ENCODE measurements at regions not wholly inside any gene's neighbourhood (a gene's known extent, or its start where the extent isn't known, plus 50 kb on each side); places are given as distances from the start of the nearest gene placed in this dataset.

DNA sequence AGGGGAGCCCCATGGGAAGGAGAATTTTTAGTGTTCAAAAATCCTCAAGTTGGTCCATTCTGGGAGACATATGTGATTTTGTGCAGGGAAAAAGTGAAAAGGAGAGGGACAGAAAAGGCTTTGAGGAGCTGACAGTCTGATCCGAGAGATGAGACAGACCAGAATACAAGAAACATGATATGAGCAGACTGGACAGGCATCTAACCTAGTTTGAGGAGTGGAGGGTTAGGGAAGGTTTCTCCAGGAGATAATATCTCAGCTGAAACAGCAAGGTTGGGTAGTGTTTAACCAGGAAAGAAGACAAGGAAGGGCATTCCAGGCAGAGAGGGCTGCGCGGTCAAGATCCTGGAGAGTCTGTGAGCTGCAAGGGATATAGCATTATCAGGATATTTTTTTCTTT, 101.4 kb upstream of the NCAM1 start:
- no peak for DNase-seq (ENCODE audit: low read depth)

DNA sequence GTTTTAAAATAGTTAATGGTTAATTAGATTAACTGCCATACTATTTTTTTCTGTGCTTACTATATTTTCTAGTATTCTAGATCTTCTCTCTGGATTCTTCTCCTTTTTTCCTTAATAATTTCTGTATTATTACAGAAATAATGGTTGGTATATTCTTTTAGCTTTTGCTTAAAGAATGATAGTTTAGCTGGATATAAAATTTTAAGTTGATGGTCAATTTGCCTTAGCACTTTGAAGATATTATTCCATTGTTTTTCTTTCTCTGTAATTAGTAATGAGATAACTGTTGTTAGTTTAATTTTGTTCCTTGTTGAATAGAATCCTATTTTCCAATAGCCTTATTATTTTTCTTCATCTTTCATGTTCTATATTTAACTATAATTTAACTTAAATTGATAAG, 99.9 kb upstream of the NCAM1 start:
- DNase-seq (ENCODE audit: low read depth): no peak

DNA sequence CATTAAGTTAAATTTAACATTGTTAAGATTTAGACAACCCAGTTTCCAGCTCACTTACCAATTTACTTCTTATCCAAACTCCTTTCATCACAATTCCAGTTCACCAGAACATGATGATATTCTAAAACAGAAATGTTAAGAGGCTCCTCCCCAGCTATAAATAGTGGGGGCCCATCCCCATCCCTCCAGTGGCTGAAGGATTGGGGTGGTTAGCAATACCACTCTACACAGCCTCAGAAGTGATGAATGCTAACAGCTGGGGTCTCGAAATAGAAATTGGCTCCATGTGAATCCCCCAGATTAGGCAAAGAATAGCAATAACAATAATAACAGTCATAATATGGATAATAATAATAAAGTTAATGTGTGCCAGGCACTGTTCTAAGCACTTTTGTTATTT, 97.9 kb upstream of the NCAM1 start:
- no peak for DNase-seq (ENCODE audit: low read depth)

DNA sequence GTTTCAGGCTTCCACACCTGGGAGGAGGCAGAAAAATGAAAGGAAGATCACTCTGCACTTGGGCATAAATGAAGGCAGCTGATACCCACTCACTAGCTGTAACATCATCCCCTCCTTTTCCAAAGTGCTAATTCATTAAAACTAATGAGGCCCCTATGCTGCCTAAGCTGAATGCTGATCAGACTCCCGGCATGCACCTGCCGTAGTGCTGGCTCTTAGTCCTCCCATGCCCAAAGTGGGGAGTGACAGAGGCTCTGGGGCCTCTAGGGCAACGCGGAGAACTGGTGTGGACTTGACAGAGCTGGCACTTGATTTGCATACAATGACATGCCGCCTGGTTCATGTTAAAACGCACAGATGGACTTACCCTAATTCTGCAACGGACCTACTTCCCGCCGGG, 96.5 kb upstream of the NCAM1 start:
- no peak for DNase-seq (ENCODE audit: low read depth)

DNA sequence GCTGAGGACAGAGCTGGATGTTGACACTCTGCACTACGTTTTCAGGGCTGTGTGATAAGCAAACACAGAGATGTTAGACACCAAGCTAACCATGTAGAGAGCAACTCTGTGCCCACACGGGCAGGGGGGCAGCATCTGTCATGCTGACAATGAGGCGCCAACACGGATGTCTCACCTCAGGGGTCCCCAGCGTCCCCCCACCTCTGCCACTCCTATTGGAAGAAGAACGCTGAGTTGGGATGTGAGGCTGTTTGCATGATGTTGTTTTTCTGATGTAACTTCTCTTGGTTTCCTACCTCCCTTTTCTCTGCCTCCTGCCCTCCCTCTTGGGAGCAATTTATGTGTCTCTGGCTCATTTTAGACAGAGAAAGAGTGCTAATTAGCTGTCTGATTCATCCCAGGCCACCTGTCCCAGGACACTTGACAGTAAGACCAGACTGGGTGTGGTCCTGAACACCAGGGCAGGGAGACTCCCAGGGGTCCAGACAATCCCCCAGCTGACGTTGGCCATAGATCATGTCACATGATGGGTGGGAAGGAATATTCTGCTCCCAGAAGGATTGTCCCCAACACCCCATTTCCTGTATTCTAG, 89.2 kb upstream of the NCAM1 start:
- DNase-seq (ENCODE audit: low read depth): no peak

DNA sequence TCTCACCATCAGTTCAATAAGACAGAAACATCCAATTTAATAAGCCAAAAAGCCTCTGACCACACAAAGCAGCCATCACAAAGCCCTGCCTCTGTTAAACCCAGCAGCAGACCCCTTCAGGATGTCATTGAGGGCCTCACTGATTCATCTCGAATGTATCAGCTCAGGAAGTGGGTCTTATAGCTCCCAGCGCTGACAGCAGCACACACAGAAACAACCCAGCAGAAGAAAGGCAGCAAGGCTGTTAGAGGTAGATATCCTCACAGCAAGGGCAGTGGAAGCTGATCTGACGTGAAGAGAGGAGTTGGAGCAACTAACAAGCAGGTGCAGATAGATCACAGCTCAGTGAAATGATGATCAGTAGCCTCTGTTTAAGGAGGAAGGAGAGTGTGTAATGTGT, 86.2 kb upstream of the NCAM1 start:
- no peak for DNase-seq (ENCODE audit: low read depth)

DNA sequence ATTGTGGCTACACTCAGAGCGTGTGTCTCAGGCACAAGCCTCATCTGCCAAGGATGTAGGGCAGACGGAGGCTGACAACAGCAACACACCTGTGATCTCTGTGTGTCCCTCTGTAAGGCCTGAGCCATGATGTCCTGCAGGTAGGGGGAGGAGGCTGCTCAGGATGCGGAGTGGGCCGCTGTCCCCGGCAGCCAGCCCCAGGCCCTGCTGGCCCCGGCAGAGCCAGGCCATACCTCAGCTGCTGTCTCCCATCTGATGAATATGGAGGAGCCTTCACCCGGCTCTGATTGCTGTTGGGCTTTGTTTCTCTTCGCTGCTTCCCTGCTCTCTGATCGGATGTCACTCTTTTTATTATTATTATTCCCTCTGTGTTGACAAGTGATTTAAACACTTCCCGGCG, 83.6 kb upstream of the NCAM1 start:
- DNase-seq (ENCODE audit: low read depth): no peak

DNA sequence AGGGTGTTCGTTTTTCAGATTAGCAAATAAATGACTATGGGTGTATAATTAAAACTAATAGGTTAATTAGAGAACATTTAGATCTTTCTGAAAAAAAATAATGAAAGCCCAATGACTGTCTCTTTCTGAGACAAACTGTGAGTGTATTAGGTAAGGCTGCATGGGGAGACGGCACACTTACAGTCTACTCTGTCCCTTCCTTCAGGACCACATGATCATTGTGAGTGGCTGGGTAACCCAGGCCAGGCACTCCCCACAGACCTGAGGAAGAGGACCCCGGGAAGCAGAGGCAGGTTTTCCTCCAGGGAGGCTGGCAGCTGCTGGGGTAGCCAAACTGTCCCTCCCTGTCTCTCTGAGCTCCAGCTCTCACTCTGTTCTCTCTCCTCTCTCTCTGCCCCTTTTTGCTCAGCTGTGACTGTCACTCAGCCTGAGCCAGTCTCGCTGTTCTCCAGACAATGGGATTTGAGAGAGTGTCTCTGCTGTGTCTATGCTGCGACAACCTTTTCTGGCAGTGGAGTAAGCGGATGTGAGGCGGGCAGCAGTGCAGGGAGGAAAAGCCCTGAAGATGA, 83.1 kb upstream of the NCAM1 start:
- DNase-seq (ENCODE audit: low read depth): no peak

DNA sequence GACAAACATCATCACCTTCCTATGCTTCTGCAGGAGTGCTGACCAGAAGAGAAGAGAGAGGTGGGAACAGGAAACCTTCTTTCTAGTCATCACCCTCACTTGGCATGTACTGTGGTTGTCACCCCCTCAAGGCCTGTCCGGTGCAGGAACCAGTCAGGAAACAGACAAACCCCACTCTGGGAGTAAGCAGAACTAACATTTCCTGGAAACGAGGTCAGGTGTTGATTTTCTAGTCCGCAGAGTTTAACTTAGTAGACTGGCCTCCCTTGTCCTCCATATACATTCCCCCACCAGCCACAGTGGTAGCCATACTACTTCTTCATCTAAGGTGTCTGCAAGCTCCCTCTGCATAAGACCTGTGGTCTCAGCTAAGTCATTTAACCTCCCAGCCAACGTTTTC, 80.7 kb upstream of the NCAM1 start:
- DNase-seq (ENCODE audit: low read depth): no peak

DNA sequence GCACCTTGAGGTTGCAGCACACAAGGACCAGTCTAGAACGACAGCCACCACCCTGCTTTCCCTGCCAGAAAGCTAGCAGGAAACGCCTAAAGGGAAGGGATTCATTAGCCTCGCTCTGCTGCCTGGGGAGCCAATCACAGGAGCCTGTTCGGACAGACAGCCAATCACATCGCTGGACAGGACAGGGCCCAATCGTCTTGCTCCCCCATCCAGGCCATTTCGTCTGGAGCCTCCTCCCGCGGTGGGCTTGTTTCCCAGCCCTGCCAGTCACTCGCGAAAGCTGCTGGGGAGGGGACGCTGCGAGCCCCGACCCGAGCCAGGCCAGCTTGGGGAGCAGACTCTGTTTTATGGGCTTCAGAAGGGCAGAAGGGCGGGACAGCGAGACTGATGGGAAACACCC, 79.8 kb upstream of the NCAM1 start:
- no peak for DNase-seq (ENCODE audit: low read depth)

DNA sequence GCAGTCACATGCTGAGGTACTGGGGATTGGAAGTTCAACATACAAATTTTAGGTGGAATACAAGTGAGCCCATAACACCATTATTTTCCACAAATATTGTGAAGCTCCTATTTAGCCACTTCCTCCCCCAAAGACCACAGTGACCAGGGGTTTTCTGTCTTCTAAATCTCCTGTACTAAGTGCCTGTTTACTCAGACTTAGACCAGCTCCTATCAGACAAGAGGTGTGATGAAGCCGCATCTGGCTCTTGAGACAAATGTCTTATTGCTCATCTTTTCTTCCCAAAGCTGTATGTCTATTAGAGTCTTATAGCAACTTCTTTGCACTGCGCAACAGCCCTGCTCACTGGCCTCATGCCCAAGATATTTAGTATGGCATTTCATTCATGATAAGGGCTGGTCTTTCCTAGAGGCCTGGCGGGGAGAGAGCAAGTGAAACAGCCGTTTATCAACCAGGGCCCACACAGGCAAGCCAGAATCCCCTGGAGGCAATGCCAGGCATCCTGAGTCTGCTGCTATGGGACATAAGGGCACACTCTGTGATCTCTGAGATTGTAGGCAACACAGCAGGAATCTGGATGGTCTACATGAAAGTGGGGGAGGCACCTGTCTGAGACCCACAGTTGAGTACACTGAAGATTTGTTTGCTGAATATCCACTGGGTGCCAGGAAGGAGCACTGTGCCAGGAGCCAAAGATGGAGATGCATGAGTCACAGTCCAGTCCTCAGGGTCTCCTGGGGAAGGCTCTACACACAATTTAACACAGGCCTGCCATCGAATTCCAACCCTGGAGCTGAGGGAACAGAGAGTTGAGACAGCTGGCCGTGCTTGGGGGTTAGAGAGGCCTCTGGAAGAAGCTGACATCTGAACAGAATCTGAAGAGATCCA, 78.5 kb upstream of the NCAM1 start:
- DNase-seq (ENCODE audit: low read depth): no peak

DNA sequence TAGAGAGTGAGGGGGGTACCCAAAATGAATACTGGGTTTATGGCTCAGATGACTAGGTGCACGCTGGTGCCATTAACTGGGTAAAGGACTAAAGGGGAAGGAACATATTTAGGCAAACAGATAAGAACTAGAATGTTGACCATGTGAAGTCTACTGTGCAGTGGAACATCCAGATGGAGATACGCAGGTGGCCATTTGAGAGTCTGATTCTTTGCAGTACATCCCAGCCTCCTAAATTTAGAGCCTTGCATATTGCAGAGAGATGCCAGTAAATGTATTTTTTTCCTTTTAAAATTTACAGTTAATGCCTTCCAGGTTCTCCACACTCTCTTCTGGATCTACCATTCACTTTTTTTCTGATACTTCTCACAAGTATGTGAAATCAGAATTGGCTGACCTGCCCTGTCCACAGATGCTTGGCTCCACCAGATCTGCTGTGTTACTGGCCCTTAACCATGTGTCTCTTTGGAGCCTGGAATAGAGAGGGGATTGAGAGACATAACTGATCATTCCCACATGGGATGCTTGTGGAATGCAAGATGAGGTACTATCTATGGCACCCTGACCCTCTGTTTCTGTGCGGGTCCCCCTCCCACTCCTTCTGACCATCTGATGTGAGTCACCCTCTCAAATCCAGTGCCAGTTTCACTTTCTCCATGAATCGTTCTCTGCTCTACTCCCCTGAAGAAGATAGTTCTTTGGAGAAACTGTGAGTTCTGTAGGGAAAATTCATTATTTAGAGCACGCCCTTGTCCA, 77.0 kb upstream of the NCAM1 start:
- DNase-seq (ENCODE audit: low read depth): no peak

DNA sequence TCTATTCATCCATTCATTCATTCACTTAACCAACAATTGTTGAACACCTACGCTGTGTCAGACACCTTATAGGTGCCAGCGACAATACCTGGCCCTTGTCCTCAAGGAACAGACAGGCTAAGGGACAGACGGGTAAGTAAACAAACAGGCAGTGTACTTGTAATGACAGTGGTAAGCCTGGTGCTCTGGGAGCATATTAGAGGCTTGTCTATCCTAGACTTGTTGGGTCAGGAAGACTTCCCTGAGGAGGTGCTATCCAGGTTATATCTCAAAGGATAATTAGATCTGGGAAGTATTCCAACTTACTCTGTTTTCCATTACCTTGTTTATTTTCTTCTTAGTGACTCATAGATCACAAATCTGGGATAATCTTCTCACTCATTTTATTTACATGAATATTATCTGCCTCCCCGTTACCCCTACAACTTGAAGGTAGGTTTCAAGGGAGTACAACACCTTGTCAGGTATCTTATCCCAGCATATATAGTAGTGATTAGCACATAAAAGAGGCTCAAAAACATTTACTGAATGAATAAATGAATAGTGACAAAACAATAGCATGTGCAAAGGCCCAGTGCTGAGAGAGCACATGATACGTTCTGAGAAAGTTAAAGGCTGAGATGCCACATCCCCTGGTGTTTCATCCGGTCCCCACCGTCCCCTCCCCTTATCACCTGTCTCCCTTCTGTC, 75.3 kb upstream of the NCAM1 start:
- DNase-seq (ENCODE audit: low read depth): no peak

DNA sequence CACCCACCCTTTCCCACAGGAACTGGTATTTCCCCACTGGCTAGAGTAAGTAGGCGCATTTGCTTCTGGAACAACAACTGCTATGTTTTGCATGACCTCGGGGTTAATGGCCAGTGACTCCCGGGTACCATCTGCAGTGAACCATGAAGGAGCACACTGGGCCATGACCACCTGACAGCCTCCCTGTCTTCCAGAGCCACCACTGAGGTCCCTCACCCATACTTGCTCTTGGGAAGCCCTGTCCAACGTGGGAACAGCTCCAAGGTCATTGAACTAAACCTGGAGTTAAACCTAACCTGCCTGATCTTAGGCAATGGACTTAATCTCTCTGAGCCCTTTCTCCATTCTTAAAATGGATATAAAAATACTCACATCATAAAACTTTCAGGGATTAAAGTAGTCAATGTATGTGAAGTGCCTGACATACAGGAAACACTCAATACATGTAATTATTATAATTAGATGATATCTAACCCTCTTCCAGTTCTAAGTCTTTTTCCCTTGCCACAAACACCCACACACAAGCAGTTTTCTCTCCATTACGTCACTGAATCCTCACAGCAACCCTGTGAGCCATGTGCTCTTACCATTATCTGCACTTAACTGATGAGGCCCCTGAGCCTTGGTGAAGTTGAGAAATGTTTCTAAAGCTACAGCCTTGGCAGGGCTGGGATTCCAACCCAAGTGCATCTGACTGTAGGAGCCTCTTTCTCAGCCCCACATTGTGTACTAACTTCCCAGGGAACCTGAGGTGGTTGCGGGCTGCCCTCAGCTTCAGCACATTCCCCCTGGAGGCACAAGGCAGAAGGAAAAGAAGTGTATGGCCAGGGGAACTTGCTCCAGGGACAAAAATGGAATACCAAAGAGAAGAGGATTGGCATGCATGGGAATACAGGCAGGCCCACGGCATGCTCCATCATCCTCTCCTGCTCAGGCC, 74.5 kb upstream of the NCAM1 start:
- no peak for DNase-seq (ENCODE audit: low read depth)

DNA sequence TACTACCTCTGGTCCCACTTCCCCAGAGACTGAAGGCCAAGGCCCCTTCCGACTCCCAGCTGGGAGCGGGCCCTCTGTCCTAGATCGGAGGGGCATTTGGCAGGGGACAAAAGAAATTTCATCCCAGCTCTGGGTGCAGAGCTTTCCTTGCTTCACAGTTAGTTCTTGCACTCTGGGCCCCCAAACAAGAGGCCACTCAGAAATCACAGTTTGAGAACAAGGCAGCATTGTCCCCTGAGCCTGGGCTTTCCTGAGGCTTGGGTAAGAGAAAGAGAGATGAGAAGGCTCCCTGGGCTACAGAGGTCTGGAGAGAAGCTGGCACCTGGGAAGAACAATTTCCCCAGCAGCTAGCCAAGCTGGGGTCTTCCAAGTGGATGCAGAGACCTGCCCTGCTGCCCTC, 71.8 kb upstream of the NCAM1 start:
- no peak for DNase-seq (ENCODE audit: low read depth)

DNA sequence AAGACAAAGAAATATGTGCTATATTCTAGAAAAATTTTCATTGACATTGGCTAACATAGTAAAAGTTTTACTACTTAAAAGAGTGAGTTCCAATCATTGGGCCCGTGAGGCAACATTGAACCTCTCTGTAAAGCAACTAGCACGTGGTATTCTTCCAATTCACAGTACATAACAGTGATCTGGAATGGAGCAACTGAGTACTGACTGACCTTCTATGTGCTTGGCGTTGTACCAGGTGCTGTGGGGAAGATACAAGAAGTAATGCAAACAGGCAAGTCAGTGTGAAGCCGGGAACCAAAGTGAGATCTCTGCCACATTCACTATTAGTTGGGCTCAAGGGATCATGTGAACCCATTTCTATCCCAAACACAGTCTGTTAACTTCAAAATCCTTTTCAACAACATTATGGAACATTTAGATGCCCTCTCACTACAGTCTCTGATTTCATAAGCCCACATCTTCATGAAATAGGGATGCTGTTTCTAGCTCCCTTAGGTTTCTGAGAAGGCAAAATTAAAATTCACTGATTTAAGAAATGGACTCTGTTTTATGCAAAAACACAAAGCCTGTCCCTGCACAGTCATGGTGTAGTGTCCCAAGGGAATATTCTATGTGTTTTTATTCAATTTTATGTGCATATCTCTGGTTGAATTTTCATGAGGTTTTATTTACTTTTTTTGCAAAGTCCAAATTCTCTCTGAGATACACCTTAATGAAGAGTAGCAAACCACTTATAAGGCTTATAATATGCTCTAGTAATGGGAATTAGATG, 61.8 kb upstream of the NCAM1 start:
- no peak for DNase-seq (ENCODE audit: low read depth)

DNA sequence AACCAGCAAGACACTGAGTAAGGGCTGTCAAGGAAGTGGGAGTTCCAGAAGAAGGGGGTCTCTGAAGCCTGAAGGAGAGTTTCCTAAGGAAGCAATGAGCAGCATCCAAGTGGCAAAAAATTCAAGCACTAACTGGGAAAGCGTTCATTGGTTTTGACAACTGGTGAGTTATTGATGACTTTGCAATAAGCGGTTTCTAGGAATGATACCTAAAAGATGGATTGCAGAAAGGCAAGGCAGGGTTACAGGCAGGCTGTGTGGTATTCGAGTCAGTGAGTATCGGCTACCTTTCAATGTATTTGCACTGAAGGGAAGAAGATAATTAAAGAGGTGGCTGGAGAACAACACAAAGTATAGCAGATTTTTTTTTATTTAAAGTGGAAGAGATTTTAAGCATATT, 59.3 kb upstream of the NCAM1 start:
- no peak for DNase-seq (ENCODE audit: low read depth)

DNA sequence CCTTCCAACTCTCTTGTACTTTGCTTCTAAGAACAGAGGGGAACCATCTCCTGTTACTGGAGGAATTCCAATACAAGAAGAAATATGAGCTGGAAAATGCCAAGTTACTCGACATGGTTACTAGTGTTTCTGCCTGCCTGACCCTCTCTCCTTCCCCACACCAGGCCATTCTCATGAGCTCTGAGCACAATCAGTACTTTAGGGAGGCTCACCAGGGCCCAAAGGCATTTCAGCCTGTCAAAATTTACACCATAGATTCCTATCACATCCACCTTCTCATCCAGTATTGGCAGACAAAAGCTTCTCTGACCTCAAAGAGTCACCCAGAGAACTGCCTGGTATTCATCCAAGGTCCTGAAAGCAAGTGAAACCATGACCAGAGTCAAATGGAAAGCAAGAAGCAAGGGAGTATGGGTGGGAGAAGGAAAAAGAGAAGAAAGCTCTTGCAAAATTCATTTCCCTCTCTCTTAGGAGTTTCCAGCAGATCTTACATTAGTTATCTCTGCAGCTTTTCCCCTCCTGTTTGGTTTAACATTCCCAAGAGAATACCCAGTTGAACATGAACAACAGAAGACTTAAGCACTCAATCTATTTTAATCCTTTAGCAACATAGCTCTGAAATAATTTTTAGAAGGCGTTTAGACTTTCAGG, 58.7 kb upstream of the NCAM1 start:
- no peak for DNase-seq (ENCODE audit: low read depth)

DNA sequence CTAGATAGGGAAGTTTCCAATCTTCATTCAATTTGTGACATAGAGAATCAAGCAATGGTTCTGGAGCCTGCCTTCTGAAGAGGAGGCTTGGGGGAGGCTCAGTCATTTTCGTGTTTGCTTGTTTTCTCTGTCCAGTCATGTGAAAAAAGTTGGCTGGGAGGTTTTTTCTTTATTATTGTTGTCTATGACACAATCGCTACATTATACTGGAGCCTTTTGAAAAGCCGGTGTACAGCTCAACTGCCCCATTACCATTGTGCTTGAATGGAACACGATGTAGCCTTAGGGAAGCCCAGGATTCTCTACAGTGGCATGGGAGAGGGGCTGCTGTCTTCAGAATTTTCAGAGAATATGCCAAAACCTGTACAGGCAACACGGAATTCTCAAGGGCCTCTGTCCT, 57.9 kb upstream of the NCAM1 start:
- no peak for DNase-seq (ENCODE audit: low read depth)

DNA sequence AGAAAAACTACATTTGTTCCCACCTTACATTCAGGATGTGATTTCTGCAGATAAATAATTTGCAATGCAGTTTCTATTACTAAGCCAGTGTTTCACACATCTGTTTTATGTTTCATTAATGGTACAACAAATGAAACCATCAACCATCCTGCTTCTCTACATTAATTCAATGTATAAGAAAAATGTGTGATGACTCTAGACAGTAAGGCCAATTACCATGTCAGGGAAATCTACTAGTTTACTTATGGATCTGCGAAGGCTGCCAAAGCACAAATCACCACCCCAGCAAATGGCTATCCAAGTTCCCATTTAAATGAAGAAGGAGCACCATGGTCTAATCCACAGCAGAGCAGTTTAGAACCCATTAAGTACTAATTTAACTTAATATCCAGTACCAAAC, 50.1 kb upstream of the NCAM1 start:
- DNase-seq (ENCODE audit: low read depth): no peak

All from HS-27A (cell line).